Tibial nerve (tissue), 3 donors: ENCODE measurements at regions not wholly inside any gene's neighbourhood (a gene's known extent, or its start where the extent isn't known, plus 50 kb on each side); places are given as distances from the start of the nearest gene placed in this dataset.

Source experiments
- CTCF ChIP-seq, 5 experiments: fragments of 200-600 bp in 3 of 5; fragments of 450-650 bp in 2 of 5; sonication (generic) in 3 of 5; IDR thresholded peaks; one replicate each; pipeline ENCODE4 v1.5.1; 2016 to 2019; ENCODE audit warnings: antibody characterized with exemption in 5 of 5, mild to moderate bottlenecking in 3 of 5, moderate library complexity in 2 of 5
- POLR2A ChIP-seq, 2 donors: fragments of 450-650 bp; IDR thresholded peaks; one replicate each; pipeline ENCODE4 v1.6.1; 2017; ENCODE audit warnings: antibody characterized with exemption in 2 of 2, mild to moderate bottlenecking in 2 of 2, moderate library complexity in 2 of 2

GRCh38 chr5:116766470-116766947 is 191.9 kb upstream of the SEMA6A start:
- TF ChIP-seq CTCF (IDR thresholded peaks at IDR 0.05) (no peak), POLR2A (IDR thresholded peaks at IDR 0.05) (no peak)
